Stomach (tissue), 8 donors: ENCODE measurements at regions not wholly inside any gene's neighbourhood (a gene's known extent, or its start where the extent isn't known, plus 50 kb on each side); places are given as distances from the start of the nearest gene placed in this dataset.

ENCODE experiments used
- DNase-seq, 2 donors: peaks; one replicate each; pipeline versions ENCODE4 v3.0.0 to v3.0.0-alpha.2; 2013 to 2019
- H3K27ac ChIP-seq, 5 donors: fragments of 200-600 bp in 4 of 5; sonication (generic) in 4 of 5; one replicate each; pipeline ENCODE4 v1.5.1; 2013 to 2019; ENCODE audit warnings: mild to moderate bottlenecking in 1 of 5, moderate library complexity in 1 of 5
- H3K27me3 ChIP-seq, 3 donors: fragments of 200-600 bp; sonication (generic); one replicate each; pipeline ENCODE4 v1.5.1; 2017 to 2019; ENCODE audit warnings: mixed run types in 1 of 3
- H3K36me3 ChIP-seq, 4 donors: fragments of 200-600 bp; sonication (generic); 1 replicate in 3 of 4; 2 replicates in 1 of 4; pipeline ENCODE4 v1.5.1; 2016 to 2019
- H3K4me1 ChIP-seq, 4 donors: fragments of 200-600 bp; sonication (generic); one replicate each; pipeline ENCODE4 v1.5.1; 2016 to 2019
- H3K4me3 ChIP-seq, 4 donors: fragments of 200-600 bp; sonication (generic) in 3 of 4; one replicate each; pipeline ENCODE4 v1.5.1; 2016 to 2019; ENCODE audit warnings: mild to moderate bottlenecking in 1 of 4
- H3K9me3 ChIP-seq, 4 donors: fragments of 200-600 bp; sonication (generic); one replicate each; pipeline ENCODE4 v1.5.1; 2016 to 2019
- EP300 ChIP-seq: sonication (generic); formaldehyde crosslinking; IDR thresholded peaks from one replicate; pipeline ENCODE4 v1.6.1; 2017; ENCODE audit warnings: antibody characterized with exemption
- POLR2A ChIP-seq, 4 donors: fragments of 450-650 bp; IDR thresholded peaks; one replicate each; pipeline ENCODE4 v1.6.1; 2016; ENCODE audit warnings: antibody characterized with exemption in 4 of 4, control low read depth in 2 of 4, mild to moderate bottlenecking in 1 of 4, moderate library complexity in 1 of 4
- POLR2AphosphoS5 ChIP-seq, 3 donors: sonication (generic); formaldehyde crosslinking; IDR thresholded peaks; one replicate each; pipeline ENCODE4 v1.6.1; 2016; ENCODE audit warnings: antibody characterized with exemption in 3 of 3
- WGBS, 5 donors: extraction: QIAGEN DNeasy Blood & Tissue Kit in 3 of 5; methylation state at CpG; one replicate each; pipeline versions ENCODE4 v1.1.5 to v1.1.7; 2013 to 2018; 5-methylcytosine and 5-hydroxymethylcytosine counted together
- intact Hi-C: fragments of 100-400 bp; cut with DNase I; formaldehyde crosslinking; loops from one replicate; pipeline ENCODE4 v1.15.1; 2023; ENCODE audit warnings: low total_unique reads
- TF ChIP-seq, protein P1 (sequence below), 7 experiments: fragments of 450-650 bp in 4 of 7; fragments of 200-600 bp in 3 of 7; sonication (generic) in 3 of 7; IDR thresholded peaks; one replicate each; pipeline ENCODE4 v1.5.1; 2016 to 2019; ENCODE audit warnings: antibody characterized with exemption in 7 of 7, control low read depth in 2 of 7, mild to moderate bottlenecking in 1 of 7
- donor health status: healthy with polysubstance abuse.
- donor health status: Bipolar disorder and iron deficiency.
- donor health status: healthy.

DNA sequence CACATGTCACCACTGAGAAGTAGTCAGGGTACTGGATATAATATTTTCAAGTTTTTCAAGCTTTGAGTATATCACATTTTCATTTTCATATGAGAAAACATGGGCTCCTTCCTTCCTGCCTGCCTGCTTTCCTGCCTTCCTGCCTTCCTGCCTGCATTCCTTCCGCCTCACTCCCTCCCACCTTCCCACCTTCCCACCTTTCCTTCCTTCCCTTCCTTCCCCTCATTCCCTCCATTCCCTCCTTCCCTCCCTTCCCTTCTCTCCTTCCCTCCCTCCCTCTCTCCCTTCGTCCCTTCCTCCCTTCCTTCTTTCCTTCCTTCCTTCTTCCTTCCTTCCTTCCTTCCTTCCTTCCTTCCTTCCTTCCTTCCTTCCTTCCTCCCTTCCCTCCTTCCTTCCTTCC, 175.3 kb downstream of the HMHB1 start:
- DNase-seq: no peak
- H3K36me3 ChIP-seq: no peaks in the 10 kb centered on the region
- peaks cover 0 to 14% (median 4%) of the 10 kb centered on the region in 4 donors for H3K4me1 ChIP-seq
- no peak overlapping the region for H3K4me3 ChIP-seq
- no peaks in the 10 kb centered on the region for H3K9me3 ChIP-seq
- intact Hi-C loops: no loop called here
- no peak overlapping the region for H3K27ac ChIP-seq
- WGBS, 5 donors: 87 to 100% (median 100%) methylated on average over 1 to 2 of the region's 2 CpGs
- no peaks in the 10 kb centered on the region for H3K27me3 ChIP-seq
- no peak for TF ChIP-seq EP300
- TF ChIP-seq POLR2A (IDR thresholded peaks at IDR 0.05): no peak
- TF ChIP-seq, protein P1, sequence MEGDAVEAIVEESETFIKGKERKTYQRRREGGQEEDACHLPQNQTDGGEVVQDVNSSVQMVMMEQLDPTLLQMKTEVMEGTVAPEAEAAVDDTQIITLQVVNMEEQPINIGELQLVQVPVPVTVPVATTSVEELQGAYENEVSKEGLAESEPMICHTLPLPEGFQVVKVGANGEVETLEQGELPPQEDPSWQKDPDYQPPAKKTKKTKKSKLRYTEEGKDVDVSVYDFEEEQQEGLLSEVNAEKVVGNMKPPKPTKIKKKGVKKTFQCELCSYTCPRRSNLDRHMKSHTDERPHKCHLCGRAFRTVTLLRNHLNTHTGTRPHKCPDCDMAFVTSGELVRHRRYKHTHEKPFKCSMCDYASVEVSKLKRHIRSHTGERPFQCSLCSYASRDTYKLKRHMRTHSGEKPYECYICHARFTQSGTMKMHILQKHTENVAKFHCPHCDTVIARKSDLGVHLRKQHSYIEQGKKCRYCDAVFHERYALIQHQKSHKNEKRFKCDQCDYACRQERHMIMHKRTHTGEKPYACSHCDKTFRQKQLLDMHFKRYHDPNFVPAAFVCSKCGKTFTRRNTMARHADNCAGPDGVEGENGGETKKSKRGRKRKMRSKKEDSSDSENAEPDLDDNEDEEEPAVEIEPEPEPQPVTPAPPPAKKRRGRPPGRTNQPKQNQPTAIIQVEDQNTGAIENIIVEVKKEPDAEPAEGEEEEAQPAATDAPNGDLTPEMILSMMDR (IDR thresholded peaks at IDR 0.05): no peak
- TF ChIP-seq POLR2AphosphoS5 (IDR thresholded peaks at IDR 0.05): no peak

DNA sequence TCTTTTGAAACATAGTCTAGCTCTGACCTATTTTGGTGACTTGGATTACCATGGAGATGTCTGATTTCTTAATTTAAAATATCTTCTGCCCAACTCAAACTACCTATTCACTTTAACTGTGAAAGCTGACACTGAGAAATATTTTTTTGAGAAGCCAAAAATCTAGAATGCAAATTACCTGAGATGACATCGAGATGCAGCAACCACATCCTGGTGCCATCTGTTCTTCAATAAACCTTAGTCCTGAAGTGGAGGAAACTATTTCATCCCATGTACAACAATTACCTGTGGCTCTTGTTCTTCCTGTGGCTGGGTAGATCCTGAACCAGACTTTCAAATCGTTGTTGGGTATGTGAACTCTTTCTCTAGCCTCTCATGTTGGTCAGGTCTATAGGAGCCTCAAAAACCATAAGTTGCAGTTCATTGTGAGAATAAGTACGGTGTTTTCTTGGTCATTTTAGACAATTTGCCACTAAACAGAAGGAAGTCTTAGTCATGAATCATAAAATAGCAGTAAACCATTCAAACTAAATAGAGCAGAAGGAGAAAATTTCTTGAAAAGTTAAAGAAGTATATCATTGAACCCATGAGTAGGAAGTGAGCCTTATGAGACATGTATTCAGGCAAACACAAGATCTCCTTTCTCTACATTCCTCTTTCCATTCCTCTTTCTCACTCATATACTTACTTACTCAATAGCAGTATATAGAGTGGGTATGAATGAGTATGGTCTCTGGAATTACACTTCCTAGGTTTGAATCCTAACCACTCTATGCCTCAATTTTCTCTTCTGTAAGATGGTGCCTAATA, 176.0 kb downstream of the HMHB1 start:
- TF ChIP-seq POLR2AphosphoS5 (IDR thresholded peaks at IDR 0.05) (no peak), POLR2A (IDR thresholded peaks at IDR 0.05) (no peak), EP300 (no peak)
- TF ChIP-seq, protein P1 (IDR thresholded peaks at IDR 0.05): no peak
- Histone ChIP-seq H3K4me3 (no peak overlapping the region), H3K9me3 (no peaks in the 10 kb centered on the region), H3K4me1 (peaks cover 0 to 14% (median 4%) of the 10 kb centered on the region in 4 donors), H3K27me3 (no peaks in the 10 kb centered on the region), H3K36me3 (no peaks in the 10 kb centered on the region), H3K27ac (no peak overlapping the region)
- 74 to 90% (median 87%) methylated on average over 3 of the region's 3 CpGs for WGBS, 5 donors
- intact Hi-C loops: no loop called here
- no peak for DNase-seq

DNA sequence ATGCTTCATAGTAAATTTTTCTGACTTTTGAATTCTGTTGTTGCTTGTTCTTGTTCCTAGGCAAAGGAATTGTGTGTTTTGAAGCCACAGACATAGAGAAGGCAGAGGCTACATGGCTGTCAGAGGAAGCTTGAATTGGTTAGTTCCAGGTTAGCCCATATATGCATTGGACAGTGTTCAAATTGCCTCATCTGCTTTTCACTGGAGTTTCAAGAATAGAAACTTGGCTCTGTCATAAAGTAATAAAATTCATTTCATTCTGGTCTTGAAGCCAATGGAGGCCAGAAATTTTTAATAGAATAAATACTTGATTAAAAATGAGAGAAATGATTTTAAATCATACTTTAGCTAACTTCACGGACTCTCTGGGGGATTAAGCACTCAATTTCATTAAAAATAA, 178.0 kb downstream of the YIPF5 start:
- H3K9me3 ChIP-seq: no peaks in the 10 kb centered on the region
- H3K36me3 ChIP-seq: no peaks in the 10 kb centered on the region
- no peak overlapping the region for H3K4me3 ChIP-seq
- peak in 1 of 2 donors; percentile 29 for DNase-seq
- H3K27ac ChIP-seq: no peak overlapping the region
- TF ChIP-seq POLR2AphosphoS5 (IDR thresholded peaks at IDR 0.05) (no peak), EP300 (no peak), POLR2A (IDR thresholded peaks at IDR 0.05) (no peak)
- TF ChIP-seq, protein P1 (IDR thresholded peaks at IDR 0.05): no peak
- WGBS, 5 donors: 74 to 94% (median 87%) methylated on average over 1 of the region's 1 CpG
- no peaks in the 10 kb centered on the region for H3K4me1 ChIP-seq
- H3K27me3 ChIP-seq: no peaks in the 10 kb centered on the region
- intact Hi-C loops: no loop called here

DNA sequence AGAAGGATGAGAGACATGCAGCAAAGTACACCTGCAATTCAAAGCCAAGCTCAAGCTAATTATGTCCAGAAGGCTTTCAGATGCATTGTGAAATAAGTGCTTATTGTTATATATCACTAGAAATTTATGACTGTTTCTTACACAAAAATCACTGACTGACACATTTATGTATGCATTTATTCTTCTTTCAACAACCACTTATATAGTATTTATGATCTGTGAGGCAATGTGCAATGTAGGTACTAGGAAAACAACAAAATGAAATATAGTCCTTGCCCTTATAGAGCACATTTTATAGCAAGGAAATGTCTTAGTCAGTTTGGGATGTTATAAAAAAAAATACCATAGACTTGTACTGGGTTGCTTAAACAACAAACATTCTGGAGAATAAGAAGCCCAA, 167.6 kb downstream of the YIPF5 start:
- Histone ChIP-seq H3K27ac (no peak overlapping the region), H3K4me3 (no peak overlapping the region), H3K36me3 (no peaks in the 10 kb centered on the region), H3K9me3 (no peaks in the 10 kb centered on the region), H3K27me3 (no peaks in the 10 kb centered on the region), H3K4me1 (no peaks in the 10 kb centered on the region)
- TF ChIP-seq EP300 (no peak), POLR2A (IDR thresholded peaks at IDR 0.05) (no peak)
- TF ChIP-seq, protein P1 (IDR thresholded peaks at IDR 0.05): no peak
- DNase-seq: no peak
- intact Hi-C loops: no loop called here
